ENCODE measurements at regions not wholly inside any gene's neighbourhood (a gene's known extent, or its start where the extent isn't known, plus 50 kb on each side); places are given as distances from the start of the nearest gene placed in this dataset.

- TF ChIP-seq CTCF (IDR thresholded peaks at IDR 0.05; ENCODE audit: low read depth, low read length), result no peak
- H3K4me3 ChIP-seq (ENCODE audit: low read depth, low read length), result no peak overlapping the region
These were observed 595.5 kb upstream of the CHRM3 start for GRCh38 chr1:238790882-238791281.

- TF ChIP-seq CTCF (IDR thresholded peaks at IDR 0.05; ENCODE audit: low read depth, low read length), result no peak
- H3K4me3 ChIP-seq (ENCODE audit: low read depth, low read length), result no peak overlapping the region
These were observed 596.3 kb upstream of the CHRM3 start for GRCh38 chr1:238789916-238790667.

GRCh38 chr1:238787471-238787870 is 598.9 kb upstream of the CHRM3 start:
- no peak for TF ChIP-seq CTCF (IDR thresholded peaks at IDR 0.05; ENCODE audit: low read depth, low read length)

GRCh38 chr1:238783633-238784032 is 602.7 kb upstream of the CHRM3 start:
- H3K4me3 ChIP-seq (ENCODE audit: low read depth, low read length), result no peak overlapping the region
- TF ChIP-seq CTCF (IDR thresholded peaks at IDR 0.05; ENCODE audit: low read depth, low read length), result no peak

More at GRCh38 chr1:238787471-238787870, 598.9 kb upstream of the CHRM3 start:
- H3K4me3 ChIP-seq (ENCODE audit: low read depth, low read length), result no peak overlapping the region

- no peak overlapping the region for H3K4me3 ChIP-seq (ENCODE audit: low read depth, low read length)
- TF ChIP-seq CTCF (IDR thresholded peaks at IDR 0.05; ENCODE audit: low read depth, low read length), result no peak
These were observed 606.7 kb upstream of the CHRM3 start for GRCh38 chr1:238779716-238780115.

GRCh38 chr1:238778113-238778512 is 608.3 kb upstream of the CHRM3 start:
- TF ChIP-seq CTCF (IDR thresholded peaks at IDR 0.05; ENCODE audit: low read depth, low read length), result no peak
- no peak overlapping the region for H3K4me3 ChIP-seq (ENCODE audit: low read depth, low read length)

GRCh38 chr1:238777551-238777950 is 608.8 kb upstream of the CHRM3 start:
- TF ChIP-seq CTCF (IDR thresholded peaks at IDR 0.05; ENCODE audit: low read depth, low read length), result no peak
- H3K4me3 ChIP-seq (ENCODE audit: low read depth, low read length), result no peak overlapping the region

Measured in WI38 (cell line).